NCI-H526 (cell line): ENCODE measurements at regions not wholly inside any gene's neighbourhood (a gene's known extent, or its start where the extent isn't known, plus 50 kb on each side); places are given as distances from the start of the nearest gene placed in this dataset.
"Not testable (repeated sequence)": the region's sequence is repeated elsewhere in the genome, so short reads cannot be mapped to it uniquely, and the experiment has no call there.

Experiments used
- DNase-seq, 2 experiments: peaks; one replicate each; lab custom pipeline; 2025; lab: John Stamatoyannopoulos, UW

DNA sequence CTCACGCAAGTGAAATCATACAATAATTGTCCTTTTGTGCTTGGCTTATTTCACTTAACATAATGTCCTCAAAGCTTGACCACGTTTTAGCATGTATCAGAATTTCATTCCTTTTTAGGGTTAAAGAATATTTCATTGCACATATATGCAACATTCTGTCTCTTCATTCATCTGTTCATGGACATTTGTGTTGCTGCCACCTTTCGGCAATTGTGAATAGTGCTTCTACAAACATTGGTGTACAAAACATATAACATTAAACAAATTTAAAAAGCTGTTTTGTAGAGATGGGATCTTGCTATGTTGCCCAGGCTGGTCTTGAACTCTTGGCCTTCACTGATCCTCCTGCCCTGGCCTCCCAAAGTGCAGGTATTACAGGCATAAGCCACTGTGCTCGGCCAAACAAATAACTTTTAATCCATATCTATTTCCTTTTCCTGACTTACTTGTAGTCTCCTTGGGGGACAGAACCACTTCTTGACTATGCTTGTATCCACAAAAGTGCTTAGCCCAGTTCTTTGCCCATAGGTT lies 209.3 kb downstream of the SLC4A3 start:
- DNase-seq: peak; percentile 8 to 68

DNA sequence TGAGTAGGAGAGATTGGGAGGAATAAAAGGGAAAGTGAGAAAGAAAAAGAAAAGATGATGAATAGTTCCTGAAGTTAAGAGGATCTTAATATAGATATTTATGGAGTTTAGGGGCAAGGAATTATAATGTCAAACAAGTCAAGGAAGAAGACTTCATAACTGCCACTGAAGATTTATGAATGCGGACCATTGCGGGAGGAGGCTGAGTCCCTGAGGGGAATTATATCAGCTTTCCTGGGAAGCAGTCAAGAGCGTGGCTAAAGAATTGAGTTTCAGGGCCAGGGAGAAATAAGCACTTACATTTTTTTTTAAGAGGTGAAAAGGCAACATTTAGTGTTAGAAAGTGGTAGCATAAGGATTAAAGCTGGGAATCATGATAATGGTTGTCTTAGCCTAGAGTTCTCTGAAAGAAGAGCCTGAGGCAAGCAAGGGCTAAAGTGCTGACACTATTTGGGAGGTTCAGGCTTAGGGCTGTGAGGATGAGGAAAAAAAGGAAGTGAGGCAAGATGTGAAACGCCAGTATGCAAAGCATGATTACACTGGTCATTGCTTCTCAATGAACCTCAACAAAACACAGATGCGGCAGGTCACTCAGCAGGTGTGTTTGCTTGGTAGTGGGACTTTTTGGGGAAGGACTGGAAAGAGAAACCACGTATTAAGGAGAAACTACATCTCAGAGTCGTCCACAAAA lies 217.1 kb downstream of the SLC4A3 start:
- DNase-seq: peak; percentile 24 to 55

DNA sequence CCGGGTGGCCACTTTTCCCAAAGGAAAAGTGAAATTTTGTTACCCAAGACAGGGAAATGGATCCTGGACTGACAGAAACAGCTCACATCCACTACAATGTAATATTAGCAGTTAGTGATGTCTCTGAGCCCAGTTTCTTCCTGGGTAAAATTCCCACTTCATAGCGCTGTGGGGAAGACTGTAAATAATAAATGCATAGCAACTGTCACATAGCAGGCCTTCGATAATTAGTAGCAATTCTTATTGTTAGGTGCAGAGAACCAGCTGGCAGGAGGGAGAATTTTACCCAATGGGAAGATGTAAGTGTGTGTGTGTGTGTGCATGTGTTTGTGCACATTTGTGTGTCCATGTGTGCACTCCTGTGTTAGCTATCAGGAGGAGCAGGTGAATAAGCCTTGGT lies 221.5 kb downstream of the SLC4A3 start:
- no peak for DNase-seq

DNA sequence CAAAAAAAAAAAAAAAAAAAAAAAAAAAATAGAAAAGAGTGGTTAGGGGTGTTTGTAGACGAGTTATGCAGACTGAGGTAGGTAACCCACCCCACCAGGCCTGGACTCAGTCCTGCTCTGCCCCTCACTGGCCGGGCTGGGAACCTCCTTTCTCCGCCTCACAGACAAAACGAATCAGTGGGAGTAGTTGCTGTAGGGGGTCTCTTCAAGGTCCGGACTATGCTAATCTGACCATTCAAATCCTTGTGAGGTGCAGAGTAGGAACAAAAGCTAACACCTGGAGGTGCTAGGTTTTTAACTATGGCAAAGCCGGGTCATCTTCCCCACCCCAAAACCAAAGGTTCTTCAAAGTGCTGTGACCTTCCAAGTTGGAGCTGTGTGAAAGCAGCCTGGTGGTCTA lies 223.7 kb downstream of the SLC4A3 start:
- no peak for DNase-seq

DNA sequence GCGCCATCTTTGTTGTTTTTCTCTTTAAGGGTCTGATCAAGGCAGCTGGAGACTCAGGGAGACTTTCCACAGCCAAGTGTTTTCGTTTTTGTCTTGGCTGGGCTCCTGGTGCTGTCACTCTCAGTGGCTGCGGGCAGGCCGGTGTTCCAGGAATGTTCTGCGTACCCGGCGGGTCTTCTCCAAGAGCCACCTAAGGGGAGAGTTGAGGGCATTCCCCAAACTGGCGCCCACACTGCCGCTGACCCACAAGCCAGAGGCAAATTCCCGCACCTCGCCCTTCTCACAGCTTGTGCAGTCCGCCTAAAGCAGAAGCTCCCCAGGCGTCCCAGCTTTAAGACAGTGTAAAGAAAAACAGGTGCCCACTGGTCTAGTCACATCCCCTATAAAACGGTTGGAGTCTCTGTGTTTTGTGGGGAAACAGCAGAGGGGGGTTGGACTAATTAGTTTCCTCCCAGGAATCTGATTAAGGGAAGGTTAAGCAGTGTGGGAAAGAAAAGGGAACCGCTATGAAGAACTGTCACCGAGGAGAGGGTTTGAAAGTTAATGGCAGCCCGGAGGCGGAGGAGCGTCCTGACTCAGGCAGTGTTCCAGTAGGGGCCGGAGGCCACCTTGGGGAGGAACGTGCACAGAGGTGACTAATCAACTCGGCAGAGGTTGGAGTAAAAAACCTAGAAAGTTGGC lies 224.5 kb downstream of the SLC4A3 start:
- no peak for DNase-seq

DNA sequence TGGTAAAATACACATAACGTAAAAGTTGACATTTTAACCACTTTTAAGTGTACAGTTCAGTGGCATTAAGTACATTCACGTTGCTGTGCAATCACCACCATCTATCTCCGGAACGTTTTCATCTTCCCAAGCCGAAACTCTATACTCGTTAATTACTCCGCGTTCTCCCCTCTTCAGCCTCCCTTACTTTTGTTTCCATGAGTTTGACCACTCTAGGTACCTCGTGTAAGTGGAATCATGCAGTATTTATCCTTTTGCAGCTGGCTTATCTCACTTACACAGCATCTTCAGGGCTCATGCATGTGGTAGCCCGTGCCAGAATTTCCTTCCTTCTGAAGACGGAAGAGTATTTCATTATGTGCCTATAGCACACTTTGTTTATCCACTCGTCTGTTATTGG lies 225.2 kb downstream of the SLC4A3 start:
- DNase-seq: no peak

DNA sequence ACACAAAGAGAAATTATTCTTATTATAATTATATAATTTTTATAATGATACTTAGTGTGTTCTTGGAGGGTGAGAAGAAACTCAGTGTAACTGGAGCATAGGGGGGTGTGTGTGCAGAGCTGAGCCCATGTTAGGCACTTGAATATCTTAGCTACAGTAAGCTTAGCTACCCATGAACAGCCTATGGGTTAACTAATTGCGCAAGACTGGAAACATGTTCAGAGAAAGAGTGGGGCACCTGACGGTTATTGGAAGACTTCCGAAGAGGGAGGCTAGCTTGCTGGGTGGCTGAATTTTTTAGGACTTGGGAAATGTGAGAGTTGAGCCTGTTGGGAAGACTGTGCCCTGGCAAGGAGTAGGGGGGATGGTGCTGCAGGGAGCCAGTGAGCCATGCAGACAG lies 229.2 kb downstream of the SLC4A3 start:
- DNase-seq: no peak

DNA sequence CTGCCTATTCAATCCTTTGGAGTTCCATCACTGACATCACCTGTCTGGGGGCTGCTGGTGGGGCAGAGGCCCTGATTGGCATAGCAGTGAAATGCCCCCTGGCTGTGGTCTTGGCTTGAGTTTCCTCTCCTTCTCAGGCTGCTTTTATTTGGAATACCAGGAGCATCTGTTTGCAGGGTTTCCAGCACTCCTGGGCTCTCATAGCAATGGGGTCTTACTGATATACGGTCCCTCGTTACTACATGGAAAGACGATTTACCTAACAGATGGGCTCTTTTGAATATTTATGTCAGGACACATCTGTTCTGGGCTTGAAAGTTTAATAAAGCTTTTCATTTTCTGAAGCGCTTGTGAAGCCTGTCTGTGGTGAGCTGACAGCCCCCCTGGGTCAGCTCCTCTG lies 230.3 kb downstream of the SLC4A3 start:
- no peak for DNase-seq

DNA sequence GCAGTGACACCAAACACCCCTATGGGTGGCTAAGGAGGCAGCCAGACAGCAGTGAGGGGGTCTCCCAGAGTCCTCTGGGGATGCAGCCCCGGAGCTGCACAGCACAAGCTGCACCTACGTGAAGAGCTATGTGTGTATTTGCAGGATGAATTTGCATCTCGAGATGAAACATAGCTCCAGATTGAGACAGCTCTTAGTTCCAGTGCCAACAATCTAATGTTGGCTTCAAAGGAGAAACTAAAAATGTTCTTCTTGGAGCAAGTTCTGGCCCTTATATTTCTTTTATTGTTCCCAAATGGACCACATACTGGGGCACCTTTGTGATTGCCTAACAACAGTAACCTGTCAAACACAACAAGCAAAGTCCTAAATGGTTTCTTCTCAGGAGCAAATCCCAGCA lies 233.9 kb downstream of the SLC4A3 start:
- no peak for DNase-seq

DNA sequence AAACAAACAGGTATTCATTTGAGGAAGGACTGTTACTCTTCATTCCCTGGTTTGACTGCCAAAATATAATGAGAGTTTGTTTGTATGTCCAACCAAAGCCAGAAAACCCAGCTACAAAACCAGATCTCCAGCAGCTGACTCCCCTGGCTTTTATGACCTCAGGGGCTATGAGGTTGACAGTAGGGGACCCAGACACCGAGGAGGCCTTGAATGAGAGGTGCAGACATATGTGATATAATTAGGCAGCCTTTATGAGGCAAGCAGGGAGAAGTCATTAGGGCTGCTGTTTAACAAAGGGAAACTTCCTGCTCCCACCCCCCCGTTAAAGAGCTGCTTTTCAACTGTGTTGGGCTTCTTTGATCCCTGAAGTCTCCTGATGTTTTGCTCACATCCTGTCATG lies 236.7 kb downstream of the SLC4A3 start:
- no peak for DNase-seq

DNA sequence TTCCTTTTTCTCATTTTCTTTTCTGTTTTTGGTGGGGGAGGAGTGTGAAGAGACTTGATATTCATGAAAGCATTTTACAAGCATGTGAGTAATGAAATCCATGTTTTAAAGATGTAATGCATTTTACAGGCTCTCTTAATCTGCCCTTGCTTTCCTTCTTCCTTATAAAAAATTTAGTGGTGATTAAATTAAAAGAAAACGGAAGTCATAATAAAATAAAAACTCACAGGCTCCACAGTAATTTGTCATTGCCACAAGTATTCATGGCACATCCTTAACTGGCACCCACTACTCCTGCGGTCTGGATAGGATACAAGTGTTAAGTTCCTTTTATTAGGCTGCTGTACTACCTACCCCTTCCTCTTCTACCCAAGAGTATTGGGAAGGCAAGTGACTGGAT lies 241.2 kb downstream of the SLC4A3 start:
- no peak for DNase-seq

DNA sequence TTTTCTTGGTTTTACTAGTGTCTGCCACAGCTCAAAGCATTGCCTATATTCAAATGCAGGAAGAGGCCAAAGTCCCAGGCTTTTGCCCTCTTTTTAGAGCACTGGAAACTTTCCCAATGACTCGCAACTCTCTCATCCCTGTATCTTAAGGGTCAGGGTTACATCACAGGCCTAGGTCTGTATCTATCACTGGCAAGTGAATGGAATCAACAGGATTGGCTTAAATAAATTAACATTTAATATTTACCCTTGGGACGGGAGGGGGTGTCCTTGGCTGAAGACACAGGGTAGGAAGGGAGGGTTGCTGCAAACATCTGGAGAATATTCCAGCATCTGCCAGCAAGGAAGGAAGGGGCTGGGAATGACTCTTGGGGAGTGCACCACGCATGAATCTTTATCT lies 242.6 kb downstream of the SLC4A3 start:
- DNase-seq: no peak

DNA sequence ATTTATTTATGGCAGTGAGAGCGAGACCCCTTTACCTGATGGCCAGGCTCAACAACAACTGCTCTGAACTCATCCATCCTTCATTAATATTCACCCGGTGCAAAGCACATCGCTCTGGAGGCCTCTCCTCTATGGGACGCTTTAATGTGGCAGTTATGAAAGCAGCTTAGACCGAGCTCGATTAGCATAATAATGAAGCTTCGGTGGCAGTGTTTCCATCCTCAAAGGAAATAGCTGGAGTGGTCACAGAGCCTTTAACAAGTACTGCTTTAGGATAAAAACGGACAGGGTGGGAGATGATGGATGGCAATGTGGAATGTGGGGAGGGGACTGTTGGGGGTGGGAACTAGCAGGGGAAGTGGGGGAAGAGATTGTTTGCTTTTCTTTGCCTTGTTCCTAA lies 243.9 kb downstream of the SLC4A3 start:
- peak in 1 of 2 experiments; percentile 29 for DNase-seq

DNA sequence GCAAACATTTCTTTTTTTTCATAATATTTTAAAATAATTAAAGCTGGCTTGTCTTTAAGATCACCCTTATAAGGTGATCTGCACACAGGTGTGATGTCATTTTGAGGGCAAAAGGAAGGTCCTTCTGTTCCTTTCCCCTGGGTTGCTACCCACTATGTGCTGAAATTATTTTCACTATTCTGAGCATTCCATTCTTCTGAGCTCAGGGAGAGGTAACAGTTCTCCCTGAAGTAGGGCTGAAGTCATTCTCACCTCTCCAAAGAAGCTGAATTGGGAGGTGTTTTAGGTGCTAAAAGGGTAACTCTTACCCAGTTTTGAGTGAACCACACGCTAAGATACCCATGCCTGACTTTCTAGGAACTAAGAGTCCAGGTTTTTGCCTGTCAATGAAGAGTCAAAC lies 247.6 kb downstream of the SLC4A3 start:
- DNase-seq: no peak

DNA sequence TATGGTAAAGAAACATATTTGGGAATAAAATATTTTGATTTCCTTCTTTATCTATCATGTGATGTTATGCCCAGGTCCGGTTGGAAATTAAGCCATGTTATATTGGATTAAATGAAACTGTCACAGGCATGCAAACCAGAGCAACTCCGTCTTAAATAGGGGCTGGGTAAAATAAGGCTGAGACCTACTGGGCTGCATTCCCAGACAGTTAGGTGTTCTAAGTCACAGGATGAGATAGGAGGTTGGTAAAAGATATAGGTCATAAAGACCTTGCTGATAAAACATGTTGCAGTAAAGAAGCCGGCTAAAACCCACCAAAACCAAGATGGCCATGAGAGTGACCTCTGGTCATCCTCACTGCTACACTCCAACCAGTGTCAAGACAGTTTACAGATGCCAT lies 248.6 kb downstream of the SLC4A3 start:
- DNase-seq: not testable (repeated sequence)

DNA sequence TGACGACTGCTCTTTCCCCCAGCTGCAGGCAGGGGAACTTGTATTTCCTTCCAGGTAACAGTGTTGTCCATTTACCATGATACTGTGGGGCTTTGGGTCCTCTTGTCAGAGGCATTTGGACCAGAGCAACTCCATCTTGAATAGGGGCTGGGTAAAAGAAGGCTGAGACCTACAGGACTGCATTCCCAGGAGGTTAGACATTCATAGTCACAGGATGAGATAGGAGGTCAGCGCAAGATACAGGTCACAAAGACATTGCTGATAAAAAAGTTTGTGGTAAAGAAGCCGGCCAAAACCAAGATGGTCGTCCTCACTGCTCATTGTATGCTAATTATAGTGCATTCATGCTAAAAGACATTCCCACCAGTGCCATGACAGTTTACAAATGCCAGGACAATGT lies 249.5 kb downstream of the SLC4A3 start:
- DNase-seq: no peak

DNA sequence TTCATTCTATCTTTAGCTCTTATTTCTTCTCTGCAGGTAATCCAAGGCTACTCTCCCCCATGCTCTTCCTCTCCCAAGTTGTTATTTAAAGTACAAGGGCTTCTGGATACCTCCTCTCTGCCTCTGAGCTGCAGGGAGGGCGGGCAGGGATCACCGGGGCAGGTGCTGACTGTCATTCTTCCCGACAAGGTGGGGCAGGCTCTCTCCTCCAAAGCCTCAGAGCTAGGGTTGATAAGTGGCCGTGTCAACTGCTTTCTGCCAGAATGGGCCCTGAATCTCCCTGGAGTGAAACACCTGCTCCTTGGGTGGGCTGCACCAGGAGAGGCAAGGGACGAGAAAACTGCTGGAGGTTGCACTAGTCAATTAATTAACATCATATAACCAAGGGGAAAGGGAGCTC lies 250.3 kb downstream of the SLC4A3 start:
- DNase-seq: peak in 1 of 2 experiments; percentile 12

DNA sequence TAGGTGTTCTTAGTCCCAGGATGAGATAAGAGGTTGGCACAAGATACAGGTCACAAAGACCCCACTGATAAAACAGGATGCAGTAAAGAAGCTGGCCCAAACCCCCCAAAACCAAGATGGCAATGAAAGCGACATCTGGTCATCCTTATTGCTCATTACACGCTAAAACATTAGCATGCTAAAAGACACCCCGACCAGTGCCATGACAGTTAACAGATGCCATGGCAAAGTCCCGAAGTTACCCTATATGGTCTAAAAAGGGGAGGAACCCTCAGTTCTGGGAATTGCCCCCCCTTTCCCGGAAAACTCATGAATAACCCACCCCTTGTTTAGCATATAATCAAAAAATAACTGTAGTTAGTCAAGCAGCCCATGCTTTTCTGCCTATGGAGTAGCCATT lies 251.1 kb downstream of the SLC4A3 start:
- DNase-seq: no peak

DNA sequence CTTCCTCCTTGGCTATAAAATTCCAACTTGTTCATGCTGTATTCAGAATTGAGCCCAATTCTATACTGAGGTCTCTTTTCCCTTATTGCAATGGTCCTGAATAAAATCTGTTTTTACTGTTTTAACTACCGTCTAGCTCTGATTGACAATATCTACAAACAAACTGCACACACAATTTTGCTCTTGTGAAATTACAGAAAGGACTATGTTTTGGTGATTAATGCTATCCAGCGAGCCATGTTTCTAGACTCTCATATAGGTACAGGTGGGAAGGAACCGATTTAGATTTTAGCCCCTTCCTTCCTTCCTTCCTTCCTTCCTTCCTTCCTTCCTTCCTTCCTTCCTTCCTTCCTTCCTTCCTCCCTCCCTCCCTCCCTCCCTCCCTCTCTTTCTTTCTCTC lies 254.4 kb downstream of the SLC4A3 start:
- DNase-seq: no peak

DNA sequence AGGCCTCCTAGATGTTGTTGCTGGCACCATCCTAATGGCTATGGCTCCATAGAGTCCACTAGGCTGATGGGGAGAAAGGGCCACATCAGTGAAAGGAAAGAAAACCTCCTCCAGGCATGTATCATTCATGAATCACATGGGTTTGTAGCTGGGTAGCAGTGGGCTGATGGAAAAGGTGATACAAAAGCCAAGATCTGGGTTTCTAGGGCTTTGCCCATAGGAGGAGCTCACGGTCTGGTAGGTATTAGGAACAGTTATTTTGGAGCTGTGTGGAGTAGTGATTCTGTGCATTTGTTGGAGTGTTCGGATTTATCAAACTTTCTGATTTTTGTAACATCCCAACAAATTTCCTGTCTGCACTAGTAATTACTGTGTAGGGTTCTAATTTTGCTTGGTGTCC lies 259.2 kb downstream of the SLC4A3 start:
- DNase-seq: no peak

DNA sequence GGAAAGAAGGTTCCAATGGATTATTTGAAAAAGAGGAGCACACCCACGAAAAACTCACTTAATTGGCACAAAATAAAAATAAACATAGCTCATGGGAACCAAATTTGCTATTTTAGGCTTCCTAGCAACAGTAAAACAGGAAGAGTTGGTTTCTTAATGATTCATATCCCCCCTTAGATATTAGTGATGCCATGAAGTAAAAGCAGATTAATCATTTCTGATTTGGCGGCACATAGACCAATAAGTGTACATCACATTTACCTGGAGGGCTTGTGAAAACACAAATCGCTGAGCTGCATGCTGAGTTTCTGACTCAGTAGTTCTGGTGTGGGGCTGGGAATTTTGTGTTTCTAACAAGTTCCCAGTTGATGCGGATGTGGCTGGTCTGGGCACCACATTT lies 260.4 kb downstream of the SLC4A3 start:
- DNase-seq: no peak

DNA sequence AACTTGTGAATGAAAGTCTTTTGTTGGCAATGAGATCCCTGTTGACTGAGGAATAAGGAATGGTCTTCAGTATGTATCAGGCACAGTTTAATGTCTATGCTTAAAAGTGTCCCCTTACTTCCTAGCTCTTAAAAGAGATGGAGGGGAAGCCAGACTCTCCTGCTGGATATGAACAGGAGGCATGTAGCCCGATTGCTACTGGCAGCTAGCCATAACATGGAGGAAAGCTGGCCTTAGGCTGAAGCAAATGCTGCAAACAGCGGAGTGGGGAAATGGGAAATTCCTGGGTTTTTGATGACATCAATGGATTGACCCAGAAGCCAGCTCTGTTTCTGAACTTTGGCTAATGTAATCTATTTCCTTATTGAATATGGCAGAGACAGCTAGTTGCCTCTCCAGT lies 266.1 kb downstream of the SLC4A3 start:
- DNase-seq: no peak

DNA sequence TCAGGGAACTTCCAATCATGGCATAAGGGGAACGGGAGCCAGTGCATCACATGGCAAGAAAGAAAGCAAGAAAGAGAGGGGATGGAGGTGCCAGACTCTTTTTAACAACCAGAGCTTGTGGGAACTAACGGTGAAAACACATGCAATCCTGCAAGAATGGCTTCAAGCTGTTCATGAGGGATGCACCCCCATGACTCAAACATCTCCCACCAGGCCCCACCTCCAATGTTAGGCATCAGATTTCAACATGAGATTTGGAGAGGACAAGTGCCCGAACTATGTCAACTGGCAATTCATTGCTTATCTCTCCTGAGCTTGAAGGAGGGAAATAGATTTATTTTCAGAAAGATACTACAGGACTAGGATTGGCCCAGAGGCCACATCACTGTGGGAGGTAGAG lies 270.0 kb downstream of the SLC4A3 start:
- DNase-seq: no peak

DNA sequence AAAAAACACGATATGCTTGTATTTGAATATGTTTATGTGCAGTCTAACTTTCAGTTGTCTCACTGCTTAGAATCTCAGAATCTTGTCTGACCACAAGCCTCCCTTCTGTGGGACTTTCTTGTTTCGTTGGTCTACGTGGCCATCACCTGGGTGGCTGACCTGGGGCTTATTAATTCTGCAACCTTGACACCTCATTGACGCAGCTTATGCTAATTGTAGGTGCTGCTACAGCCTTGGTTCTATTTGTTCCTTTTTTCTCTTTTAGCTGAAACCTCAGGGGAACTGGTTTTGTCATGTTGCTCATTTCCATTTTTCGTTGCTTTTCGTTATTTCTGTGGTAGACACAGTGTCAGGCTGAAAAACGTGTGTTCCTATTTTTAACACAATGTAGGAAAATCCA lies 273.7 kb downstream of the SLC4A3 start:
- no peak for DNase-seq
